Stimulated activated naive CD4-positive, alpha-beta T cell treated with Interleukin-2 at 50 U/mL for 16 hours (primary cell): ENCODE measurements at regions not wholly inside any gene's neighbourhood (a gene's known extent, or its start where the extent isn't known, plus 50 kb on each side); places are given as distances from the start of the nearest gene placed in this dataset.

Experiments used
- DNase-seq: peaks from one replicate; lab custom pipeline; 2025; lab: John Stamatoyannopoulos, UW

GRCh38 chr5:164392531-164392930 lies 887.1 kb downstream of the MAT2B start:
- DNase-seq: no peak

GRCh38 chr5:164394686-164395194 lies 889.3 kb downstream of the MAT2B start:
- DNase-seq: no peak

GRCh38 chr5:164412531-164412930 lies 907.1 kb downstream of the MAT2B start:
- DNase-seq: no peak

GRCh38 chr5:164420161-164420560 lies 914.7 kb downstream of the MAT2B start:
- no peak for DNase-seq

- DNase-seq: no peak
Measured at GRCh38 chr5:164422400-164422799, 917.0 kb downstream of the MAT2B start.

- DNase-seq: no peak
Measured at GRCh38 chr5:164431634-164432304, 926.4 kb downstream of the MAT2B start.

GRCh38 chr5:164433106-164433870 lies 927.9 kb downstream of the MAT2B start:
- DNase-seq: no peak

GRCh38 chr5:164435576-164435975 lies 930.2 kb downstream of the MAT2B start:
- no peak for DNase-seq

- DNase-seq: no peak
Measured at GRCh38 chr5:164439799-164440198, 934.4 kb downstream of the MAT2B start.

GRCh38 chr5:164449460-164449859 lies 944.0 kb downstream of the MAT2B start:
- DNase-seq: no peak

- no peak for DNase-seq
Measured at GRCh38 chr5:164466033-164466432, 960.6 kb downstream of the MAT2B start.

GRCh38 chr5:164470312-164470711 lies 964.9 kb downstream of the MAT2B start:
- DNase-seq: no peak

- no peak for DNase-seq
Measured at GRCh38 chr5:164472165-164472564, 966.7 kb downstream of the MAT2B start.

- no peak for DNase-seq
Measured at GRCh38 chr5:164475339-164475977, 970.0 kb downstream of the MAT2B start.

- no peak for DNase-seq
Measured at GRCh38 chr5:164481270-164481669, 975.9 kb downstream of the MAT2B start.

GRCh38 chr5:164482351-164482750 lies 976.9 kb downstream of the MAT2B start:
- no peak for DNase-seq

GRCh38 chr5:164484948-164485347 lies 979.5 kb downstream of the MAT2B start:
- no peak for DNase-seq

- DNase-seq: no peak
Measured at GRCh38 chr5:164487939-164488338, 982.5 kb downstream of the MAT2B start.

GRCh38 chr5:164497311-164498064 lies 992.1 kb downstream of the MAT2B start:
- no peak for DNase-seq

GRCh38 chr5:164498438-164498837 lies 993.0 kb downstream of the MAT2B start:
- DNase-seq: no peak

- DNase-seq: no peak
Measured at GRCh38 chr5:164500856-164501255, 995.4 kb downstream of the MAT2B start.

- no peak for DNase-seq
Measured at GRCh38 chr5:164501344-164501743, 995.9 kb downstream of the MAT2B start.
